ENCODE measurements at regions not wholly inside any gene's neighbourhood (a gene's known extent, or its start where the extent isn't known, plus 50 kb on each side); places are given as distances from the start of the nearest gene placed in this dataset.

- no peak overlapping the region for H3K4me3 ChIP-seq (ENCODE audit: insufficient read depth, low read depth, low read length)
- H3K27ac ChIP-seq (ENCODE audit: insufficient read depth, low read length) = no peak overlapping the region
- intact Hi-C loops (cut with micrococcal nuclease) = no loop called here
- no peaks in the 10 kb centered on the region for H3K36me3 ChIP-seq (ENCODE audit: control insufficient read depth, insufficient read depth, low read length)
- H3K14ac ChIP-seq (replicated peaks; ENCODE audit: low read depth, low read length) = no peak overlapping the region
- H2BK5ac ChIP-seq (ENCODE audit: low read depth, low read length, poor library complexity, severe bottlenecking) = no peak overlapping the region
- H4K20me1 ChIP-seq (ENCODE audit: insufficient read depth, low read length) = no peaks in the 10 kb centered on the region
- no peak overlapping the region for H4K91ac ChIP-seq (ENCODE audit: insufficient read depth, low read depth, low read length)
- H3K23ac ChIP-seq (ENCODE audit: low read depth, low read length) = no peak overlapping the region
- no peak overlapping the region for H3K9ac ChIP-seq (ENCODE audit: low read depth, low read length)
- no peaks in the 10 kb centered on the region for H3K9me1 ChIP-seq (ENCODE audit: insufficient read depth, low read length)
- no peak overlapping the region for H2BK120ac ChIP-seq (ENCODE audit: low read depth, low read length)
- no peaks in the 10 kb centered on the region for H3K79me1 ChIP-seq (ENCODE audit: low read depth in 1 of 2, low read length in 2 of 2)
- H2BK15ac ChIP-seq (ENCODE audit: low read depth, low read length) = no peak overlapping the region
- H2BK20ac ChIP-seq (ENCODE audit: low read depth, low read length) = no peak overlapping the region
- no peaks in the 10 kb centered on the region for H3K27me3 ChIP-seq (ENCODE audit: control insufficient read depth, insufficient read depth, low read length)
- no peak overlapping the region for H2AK9ac ChIP-seq (replicated peaks; ENCODE audit: low read depth, low read length, poor library complexity)
- H3K4me2 ChIP-seq (ENCODE audit: low read depth, low read length) = no peak overlapping the region
- H4K5ac ChIP-seq (ENCODE audit: low read depth, low read length) = no peak overlapping the region
- ATAC-seq (ENCODE audit: low read depth) (no peak), DNase-seq (no peak)
- POLR2A ChIA-PET (ENCODE audit: unreplicated experiment) = no interaction called here
- no peak overlapping the region for H2AFZ ChIP-seq (replicated peaks; ENCODE audit: low read length, poor library complexity)
- in situ Hi-C loops (cut with MboI; ENCODE audit: low sequenced_read_pairs) = no loop called here
- no peak overlapping the region for H2AK5ac ChIP-seq (ENCODE audit: low read depth, low read length)
- no peak overlapping the region for H3K18ac ChIP-seq (ENCODE audit: low read depth, low read length)
- no peak overlapping the region for H3K4ac ChIP-seq (ENCODE audit: low read depth, low read length)
- TF ChIP-seq RFX5 (IDR thresholded peaks at IDR 0.05; ENCODE audit: low read depth, low read length) = no peak
- TF ChIP-seq USF2 (IDR thresholded peaks at IDR 0.05; ENCODE audit: low read depth, low read length) = peak; percentile 16; the same call in 1 of the 2 replicates
- no peak for TF ChIP-seq MAZ (IDR thresholded peaks at IDR 0.05; ENCODE audit: borderline replicate concordance, low read depth, low read length)
- no peak for TF ChIP-seq BHLHE40 (IDR thresholded peaks at IDR 0.05; ENCODE audit: low read depth, low read length)
- no peak for TF ChIP-seq MAFK (IDR thresholded peaks at IDR 0.05; ENCODE audit: low read depth, low read length)
- no peak overlapping the region for H3K56ac ChIP-seq (ENCODE audit: extremely low read depth, insufficient read depth, low read length)
- 0 out of 2 replicates have a peak, but pooled peaks cover 4% of the 10 kb centered on the region for H3K9me3 ChIP-seq (ENCODE audit: control insufficient read depth, insufficient read depth, low read length)
- CTCF ChIA-PET = no interaction called here
- dilution Hi-C loops (cut with HindIII; ENCODE audit: low sequenced_read_pairs, unreplicated experiment) = no loop called here
- H4K8ac ChIP-seq (ENCODE audit: low read depth in 2 of 2, low read length in 2 of 2) = no peak overlapping the region
- BruUV-seq (replicated peaks) = no TSS peak
- no peaks in the 10 kb centered on the region for H3K4me1 ChIP-seq (ENCODE audit: control insufficient read depth, insufficient read depth, low read length)
These were observed 247.1 kb upstream of the FIGN start for GRCh38 chr2:163982938-163983337.

Data from IMR-90 (cell line).